ENCODE measurements at regions not wholly inside any gene's neighbourhood (a gene's known extent, or its start where the extent isn't known, plus 50 kb on each side); places are given as distances from the start of the nearest gene placed in this dataset.
A peak's percentile ranks its signal among the peaks of the same experiment; 100 is the strongest.

GRCh38 chr5:163995206-163995605, 489.8 kb downstream of the MAT2B start:
- H3K4me1 ChIP-seq (ENCODE audit: control insufficient read depth in 1 of 2, insufficient read depth in 2 of 2, low read length in 2 of 2) = no peaks in the 10 kb centered on the region
- no peak overlapping the region for H3K4me2 ChIP-seq (replicated peaks; ENCODE audit: extremely low read depth, low read length, poor library complexity, severe bottlenecking)
- no peaks in the 10 kb centered on the region for H3K79me2 ChIP-seq (ENCODE audit: insufficient read depth, low read length)
- H3K27me3 ChIP-seq (ENCODE audit: control insufficient read depth in 2 of 2, insufficient read depth in 2 of 2, low read length in 2 of 2) = no peaks in the 10 kb centered on the region
- no peaks in the 10 kb centered on the region for H3K36me3 ChIP-seq (replicated peaks in 1 of 2; ENCODE audit: control insufficient read depth in 1 of 2, insufficient read depth in 2 of 2, low read length in 2 of 2)
- H3K36me3 Mint-ChIP-seq = no peaks in the 10 kb centered on the region
- peaks cover 8% of the 10 kb centered on the region for H3K4me1 Mint-ChIP-seq
- H3K4me3 Mint-ChIP-seq = no peak overlapping the region
- H3K9ac ChIP-seq (ENCODE audit: insufficient read depth, low read length, poor library complexity, severe bottlenecking) = no peak overlapping the region
- no peak for DNase-seq
- H3K27ac Mint-ChIP-seq = peak overlapping the region in 1 of 7 donors; percentile 49
- TF ChIP-seq CTCF (IDR thresholded peaks at IDR 0.05) = no peak
- H3K4me3 ChIP-seq (replicated peaks in 1 of 3; ENCODE audit: low read depth in 2 of 3, low read length in 3 of 3) = no peak overlapping the region
- H3K27me3 Mint-ChIP-seq (ENCODE audit: low read depth in 3 of 3) = peaks cover 0 to 4% (median 0%) of the 10 kb centered on the region in 3 donors
- H3K9me3 ChIP-seq (replicated peaks in 1 of 2; ENCODE audit: control insufficient read depth in 1 of 2, insufficient read depth in 1 of 2, low read length in 2 of 2) = no peaks in the 10 kb centered on the region
- 100% methylated on average over 1 of the region's 4 CpGs for WGBS (ENCODE audit: insufficient coverage)
- no peak overlapping the region for H3K27ac ChIP-seq (ENCODE audit: low read depth in 1 of 2, low read length in 2 of 2)
- no peak overlapping the region for H2AFZ ChIP-seq (ENCODE audit: insufficient read depth, low read depth, low read length, poor library complexity, severe bottlenecking)
- H3K9me3 Mint-ChIP-seq = peaks cover 0 to 5% (median 2%) of the 10 kb centered on the region in 7 donors
- no peaks in the 10 kb centered on the region for H4K20me1 ChIP-seq (ENCODE audit: insufficient read depth, low read length)
- intact Hi-C loops (cut with micrococcal nuclease) = no loop called here

GRCh38 chr5:163997965-163998364, 492.5 kb downstream of the MAT2B start:
- no peak overlapping the region for H2AFZ ChIP-seq (ENCODE audit: insufficient read depth, low read depth, low read length, poor library complexity, severe bottlenecking)
- H3K27me3 ChIP-seq (ENCODE audit: control insufficient read depth in 2 of 2, insufficient read depth in 2 of 2, low read length in 2 of 2) = no peaks in the 10 kb centered on the region
- no peak overlapping the region for H3K4me2 ChIP-seq (replicated peaks; ENCODE audit: extremely low read depth, low read length, poor library complexity, severe bottlenecking)
- peaks cover 0 to 5% (median 2%) of the 10 kb centered on the region in 7 donors for H3K9me3 Mint-ChIP-seq
- DNase-seq = no peak
- no peaks in the 10 kb centered on the region for H3K9me3 ChIP-seq (replicated peaks in 1 of 2; ENCODE audit: control insufficient read depth in 1 of 2, insufficient read depth in 1 of 2, low read length in 2 of 2)
- peaks cover 11% of the 10 kb centered on the region for H3K4me1 Mint-ChIP-seq
- no peaks in the 10 kb centered on the region for H3K36me3 ChIP-seq (replicated peaks in 1 of 2; ENCODE audit: control insufficient read depth in 1 of 2, insufficient read depth in 2 of 2, low read length in 2 of 2)
- no peaks in the 10 kb centered on the region for H3K36me3 Mint-ChIP-seq
- H4K20me1 ChIP-seq (ENCODE audit: insufficient read depth, low read length) = no peaks in the 10 kb centered on the region
- H3K79me2 ChIP-seq (ENCODE audit: insufficient read depth, low read length) = no peaks in the 10 kb centered on the region
- no peak overlapping the region for H3K27ac ChIP-seq (ENCODE audit: low read depth in 1 of 2, low read length in 2 of 2)
- intact Hi-C loops (cut with micrococcal nuclease) = no loop called here
- H3K27ac Mint-ChIP-seq = no peak overlapping the region
- no peak overlapping the region for H3K4me3 Mint-ChIP-seq
- peaks cover 0 to 5% (median 0%) of the 10 kb centered on the region in 3 donors for H3K27me3 Mint-ChIP-seq (ENCODE audit: low read depth in 3 of 3)
- no peak overlapping the region for H3K4me3 ChIP-seq (replicated peaks in 1 of 3; ENCODE audit: low read depth in 2 of 3, low read length in 3 of 3)
- no peak overlapping the region for H3K9ac ChIP-seq (ENCODE audit: insufficient read depth, low read length, poor library complexity, severe bottlenecking)
- TF ChIP-seq CTCF (IDR thresholded peaks at IDR 0.05) = no peak
- H3K4me1 ChIP-seq (ENCODE audit: control insufficient read depth in 1 of 2, insufficient read depth in 2 of 2, low read length in 2 of 2) = no peaks in the 10 kb centered on the region

Measured in CD14-positive monocyte (primary cell).